HG02870 (cell line): ENCODE measurements at regions not wholly inside any gene's neighbourhood (a gene's known extent, or its start where the extent isn't known, plus 50 kb on each side); places are given as distances from the start of the nearest gene placed in this dataset.
"Not testable (repeated sequence)": the region's sequence is repeated elsewhere in the genome, so short reads cannot be mapped to it uniquely, and the experiment has no call there.

Experiments used
- ATAC-seq: cut with Tn5 transposase; IDR thresholded peaks from one replicate; pipeline ENCODE4 v1.9.1; 2021; ENCODE audit warnings: mild to moderate bottlenecking, moderate library complexity; ENCODE audit not compliant: unreplicated experiment

- ATAC-seq = not testable (repeated sequence)
Observed at GRCh38 chr12:76292891-76293290, 55.3 kb downstream of the BBS10 start.

- ATAC-seq = not testable (repeated sequence)
Observed at GRCh38 chr12:76292305-76292704, 55.9 kb downstream of the BBS10 start.

GRCh38 chr12:76290963-76291859 lies 57.0 kb downstream of the BBS10 start:
- no peak for ATAC-seq

GRCh38 chr12:76288218-76288617 lies 60.0 kb downstream of the BBS10 start:
- no peak for ATAC-seq

GRCh38 chr12:76284816-76285750 lies 63.1 kb downstream of the BBS10 start:
- no peak for ATAC-seq

GRCh38 chr12:76282744-76283143 lies 65.5 kb downstream of the BBS10 start:
- ATAC-seq = no peak

GRCh38 chr12:76277480-76277879 lies 70.7 kb downstream of the BBS10 start:
- ATAC-seq = no peak

GRCh38 chr12:76276499-76277151 lies 71.6 kb downstream of the BBS10 start:
- no peak for ATAC-seq

- no peak for ATAC-seq
Observed at GRCh38 chr12:76275511-76276093, 72.6 kb downstream of the BBS10 start.

GRCh38 chr12:76274420-76275083 lies 73.7 kb downstream of the BBS10 start:
- no peak for ATAC-seq

GRCh38 chr12:76272287-76272686 lies 75.9 kb downstream of the BBS10 start:
- ATAC-seq = no peak

- no peak for ATAC-seq
Observed at GRCh38 chr12:76270657-76271358, 77.4 kb downstream of the BBS10 start.

GRCh38 chr12:76268267-76268666 lies 79.9 kb downstream of the BBS10 start:
- ATAC-seq = no peak

GRCh38 chr12:76266797-76267196 lies 81.4 kb downstream of the BBS10 start:
- ATAC-seq = no peak

- no peak for ATAC-seq
Observed at GRCh38 chr12:76265424-76266180, 82.6 kb downstream of the BBS10 start.

GRCh38 chr12:76264611-76265012 lies 83.6 kb downstream of the BBS10 start:
- no peak for ATAC-seq

- no peak for ATAC-seq
Observed at GRCh38 chr12:76263696-76264095, 84.5 kb downstream of the BBS10 start.

- no peak for ATAC-seq
Observed at GRCh38 chr12:76260390-76260748, 87.8 kb downstream of the BBS10 start.
